ENCODE measurements at regions not wholly inside any gene's neighbourhood (a gene's known extent, or its start where the extent isn't known, plus 50 kb on each side); places are given as distances from the start of the nearest gene placed in this dataset.

- Mint-ChIP-seq H3K27ac (no peak overlapping the region), H3K4me3 (no peak overlapping the region), H3K9me3 (peaks cover 61% of the 10 kb centered on the region), H3K36me3 (ENCODE audit: low read depth) (0 out of 2 replicates have a peak, but pooled peaks cover 7% of the 10 kb centered on the region), H3K27me3 (ENCODE audit: insufficient read depth) (peaks cover 1% of the 10 kb centered on the region; the same call in 1 of the 2 replicates), H3K4me1 (ENCODE audit: low read depth) (no peaks in the 10 kb centered on the region)
- DNase-seq, result no peak
- TF ChIP-seq CTCF (IDR thresholded peaks at IDR 0.05), result no peak
Observed at GRCh38 chr10:129330211-129330610, 136.8 kb upstream of the MGMT start.

GRCh38 chr10:129331207-129331838 lies 135.7 kb upstream of the MGMT start:
- Mint-ChIP-seq H3K4me3 (no peak overlapping the region), H3K27ac (no peak overlapping the region), H3K4me1 (ENCODE audit: low read depth) (no peaks in the 10 kb centered on the region), H3K27me3 (ENCODE audit: insufficient read depth) (peaks cover 1% of the 10 kb centered on the region), H3K9me3 (peaks cover 54% of the 10 kb centered on the region), H3K36me3 (ENCODE audit: low read depth) (0 out of 2 replicates have a peak, but pooled peaks cover 7% of the 10 kb centered on the region)
- TF ChIP-seq CTCF (IDR thresholded peaks at IDR 0.05), result no peak
- DNase-seq, result no peak

- Mint-ChIP-seq H3K9me3 (peaks cover 57% of the 10 kb centered on the region), H3K27ac (no peak overlapping the region), H3K4me1 (ENCODE audit: low read depth) (no peaks in the 10 kb centered on the region), H3K36me3 (ENCODE audit: low read depth) (0 out of 2 replicates have a peak, but pooled peaks cover 7% of the 10 kb centered on the region), H3K4me3 (no peak overlapping the region), H3K27me3 (ENCODE audit: insufficient read depth) (peaks cover 1% of the 10 kb centered on the region)
- no peak for DNase-seq
- no peak for TF ChIP-seq CTCF (IDR thresholded peaks at IDR 0.05)
Observed at GRCh38 chr10:129331839-129332220, 135.2 kb upstream of the MGMT start.

GRCh38 chr10:129332476-129332875 lies 134.6 kb upstream of the MGMT start:
- no peak overlapping the region for H3K27ac Mint-ChIP-seq
- H3K4me3 Mint-ChIP-seq, result no peak overlapping the region
- peaks cover 4% of the 10 kb centered on the region for H3K27me3 Mint-ChIP-seq (ENCODE audit: insufficient read depth)
- no peak for DNase-seq
- 0 out of 2 replicates have a peak, but pooled peaks cover 7% of the 10 kb centered on the region for H3K36me3 Mint-ChIP-seq (ENCODE audit: low read depth)
- peaks cover 57% of the 10 kb centered on the region for H3K9me3 Mint-ChIP-seq
- no peaks in the 10 kb centered on the region for H3K4me1 Mint-ChIP-seq (ENCODE audit: low read depth)
- 0 out of 2 replicates have a peak, but pooled peaks have one; percentile 10 for TF ChIP-seq CTCF (IDR thresholded peaks at IDR 0.05)

GRCh38 chr10:129333706-129334105 lies 133.3 kb upstream of the MGMT start:
- H3K27me3 Mint-ChIP-seq (ENCODE audit: insufficient read depth), result peaks cover 5% of the 10 kb centered on the region
- no peak overlapping the region for H3K27ac Mint-ChIP-seq
- no peak for DNase-seq
- no peak overlapping the region for H3K4me3 Mint-ChIP-seq
- no peak for TF ChIP-seq CTCF (IDR thresholded peaks at IDR 0.05)
- H3K4me1 Mint-ChIP-seq (ENCODE audit: low read depth), result no peaks in the 10 kb centered on the region
- peaks cover 53% of the 10 kb centered on the region for H3K9me3 Mint-ChIP-seq
- 0 out of 2 replicates have a peak, but pooled peaks cover 7% of the 10 kb centered on the region for H3K36me3 Mint-ChIP-seq (ENCODE audit: low read depth)

Measured in HFFc6 (cell line).